ENCODE measurements at regions not wholly inside any gene's neighbourhood (a gene's known extent, or its start where the extent isn't known, plus 50 kb on each side); places are given as distances from the start of the nearest gene placed in this dataset.

GRCh38 chr12:108055141-108055540, 73.9 kb upstream of the WSCD2 start:
- Histone ChIP-seq H3K9me3 (no peaks in the 10 kb centered on the region), H3K27me3 (peaks cover 0 to 5% (median 0%) of the 10 kb centered on the region in 3 donors), H3K4me1 (no peaks in the 10 kb centered on the region), H3K4me3 (no peak overlapping the region), H3K36me3 (no peaks in the 10 kb centered on the region), H3K27ac (no peak overlapping the region)
- intact Hi-C loops (cut with DNase I; ENCODE audit: low total_unique reads): no loop called here
- no peak for DNase-seq
- TF ChIP-seq CTCF (IDR thresholded peaks at IDR 0.05 in 4 of 5, conservative IDR thresholded peaks at IDR 0.05 in 1 of 5) (no peak), POLR2A (IDR thresholded peaks at IDR 0.05) (no peak)
- no peak for ATAC-seq
- in situ Hi-C loops (cut with MboI; ENCODE audit: low sequenced_read_pairs in 4 of 4): no loop called here

GRCh38 chr12:108060067-108060466, 69.0 kb upstream of the WSCD2 start:
- TF ChIP-seq CTCF (IDR thresholded peaks at IDR 0.05 in 4 of 5, conservative IDR thresholded peaks at IDR 0.05 in 1 of 5) (no peak), POLR2A (IDR thresholded peaks at IDR 0.05) (no peak)
- intact Hi-C loops (cut with DNase I; ENCODE audit: low total_unique reads) (no loop called here), in situ Hi-C loops (cut with MboI; ENCODE audit: low sequenced_read_pairs in 4 of 4) (no loop called here)
- ATAC-seq: no peak
- no peaks in the 10 kb centered on the region for H3K4me1 ChIP-seq
- no peaks in the 10 kb centered on the region for H3K36me3 ChIP-seq
- H3K9me3 ChIP-seq: no peaks in the 10 kb centered on the region
- H3K27me3 ChIP-seq: peaks cover 0 to 5% (median 0%) of the 10 kb centered on the region in 3 donors
- no peak overlapping the region for H3K4me3 ChIP-seq
- H3K27ac ChIP-seq: no peak overlapping the region
- no peak for DNase-seq

- intact Hi-C loops (cut with DNase I; ENCODE audit: low total_unique reads): no loop called here
- no peak overlapping the region for H3K4me3 ChIP-seq
- H3K4me1 ChIP-seq: no peaks in the 10 kb centered on the region
- H3K36me3 ChIP-seq: no peaks in the 10 kb centered on the region
- in situ Hi-C loops (cut with MboI; ENCODE audit: low sequenced_read_pairs in 4 of 4): no loop called here
- ATAC-seq (no peak), DNase-seq (no peak)
- H3K27me3 ChIP-seq: peaks cover 0 to 5% (median 0%) of the 10 kb centered on the region in 3 donors
- no peak for TF ChIP-seq CTCF (IDR thresholded peaks at IDR 0.05 in 4 of 5, conservative IDR thresholded peaks at IDR 0.05 in 1 of 5)
- no peak for TF ChIP-seq POLR2A (IDR thresholded peaks at IDR 0.05)
- no peak overlapping the region for H3K27ac ChIP-seq
- no peaks in the 10 kb centered on the region for H3K9me3 ChIP-seq
Measured at GRCh38 chr12:108060903-108061302, 68.2 kb upstream of the WSCD2 start.

GRCh38 chr12:108063192-108063591, 65.9 kb upstream of the WSCD2 start:
- DNase-seq (no peak), ATAC-seq (no peak)
- H3K27me3 ChIP-seq: peaks cover 0 to 5% (median 0%) of the 10 kb centered on the region in 3 donors
- TF ChIP-seq CTCF (IDR thresholded peaks at IDR 0.05 in 4 of 5, conservative IDR thresholded peaks at IDR 0.05 in 1 of 5) (peak in 1 of 5 experiments; percentile 10), POLR2A (IDR thresholded peaks at IDR 0.05) (no peak)
- no peak overlapping the region for H3K27ac ChIP-seq
- in situ Hi-C loops (cut with MboI; ENCODE audit: low sequenced_read_pairs in 4 of 4): no loop called here
- no peak overlapping the region for H3K4me3 ChIP-seq
- no peaks in the 10 kb centered on the region for H3K36me3 ChIP-seq
- intact Hi-C loops (cut with DNase I; ENCODE audit: low total_unique reads): no loop called here
- no peaks in the 10 kb centered on the region for H3K4me1 ChIP-seq
- no peaks in the 10 kb centered on the region for H3K9me3 ChIP-seq

GRCh38 chr12:108065069-108065468, 64.0 kb upstream of the WSCD2 start:
- Histone ChIP-seq H3K36me3 (no peaks in the 10 kb centered on the region), H3K4me3 (no peak overlapping the region), H3K27me3 (no peaks in the 10 kb centered on the region), H3K4me1 (no peaks in the 10 kb centered on the region), H3K9me3 (no peaks in the 10 kb centered on the region), H3K27ac (no peak overlapping the region)
- ATAC-seq (no peak), DNase-seq (no peak)
- intact Hi-C loops (cut with DNase I; ENCODE audit: low total_unique reads): no loop called here
- in situ Hi-C loops (cut with MboI; ENCODE audit: low sequenced_read_pairs in 4 of 4): no loop called here
- no peak for TF ChIP-seq CTCF (IDR thresholded peaks at IDR 0.05 in 4 of 5, conservative IDR thresholded peaks at IDR 0.05 in 1 of 5)
- TF ChIP-seq POLR2A (IDR thresholded peaks at IDR 0.05): no peak

Data from gastrocnemius medialis (tissue), 4 donors.